ENCODE measurements at regions not wholly inside any gene's neighbourhood (a gene's known extent, or its start where the extent isn't known, plus 50 kb on each side); places are given as distances from the start of the nearest gene placed in this dataset.

GRCh38 chr10:64502936-64503335, 981.7 kb downstream of the REEP3 start:
- TF ChIP-seq CTCF (IDR thresholded peaks at IDR 0.05; ENCODE audit: extremely low read depth, missing control alignments) = no peak
- DNase-seq (ENCODE audit: low spot score) = no peak

GRCh38 chr10:64503429-64503828, 982.2 kb downstream of the REEP3 start:
- TF ChIP-seq CTCF (IDR thresholded peaks at IDR 0.05; ENCODE audit: extremely low read depth, missing control alignments) = no peak
- DNase-seq (ENCODE audit: low spot score) = no peak

- DNase-seq (ENCODE audit: low spot score) = no peak
- TF ChIP-seq CTCF (IDR thresholded peaks at IDR 0.05; ENCODE audit: extremely low read depth, missing control alignments) = no peak
Observed at GRCh38 chr10:64505501-64505900, 984.3 kb downstream of the REEP3 start.

- no peak for DNase-seq (ENCODE audit: low spot score)
- no peak for TF ChIP-seq CTCF (IDR thresholded peaks at IDR 0.05; ENCODE audit: extremely low read depth, missing control alignments)
Observed at GRCh38 chr10:64506963-64507362, 985.8 kb downstream of the REEP3 start.

GRCh38 chr10:64507651-64508028, 986.4 kb downstream of the REEP3 start:
- no peak for TF ChIP-seq CTCF (IDR thresholded peaks at IDR 0.05; ENCODE audit: extremely low read depth, missing control alignments)
- DNase-seq (ENCODE audit: low spot score) = no peak

GRCh38 chr10:64508029-64508661, 986.9 kb downstream of the REEP3 start:
- TF ChIP-seq CTCF (IDR thresholded peaks at IDR 0.05; ENCODE audit: extremely low read depth, missing control alignments) = no peak
- no peak for DNase-seq (ENCODE audit: low spot score)

- TF ChIP-seq CTCF (IDR thresholded peaks at IDR 0.05; ENCODE audit: extremely low read depth, missing control alignments) = no peak
- no peak for DNase-seq (ENCODE audit: low spot score)
Observed at GRCh38 chr10:64515970-64516699, 994.9 kb downstream of the REEP3 start.

Measured in GM20000 (cell line).